ENCODE measurements at regions not wholly inside any gene's neighbourhood (a gene's known extent, or its start where the extent isn't known, plus 50 kb on each side); places are given as distances from the start of the nearest gene placed in this dataset.

DNA sequence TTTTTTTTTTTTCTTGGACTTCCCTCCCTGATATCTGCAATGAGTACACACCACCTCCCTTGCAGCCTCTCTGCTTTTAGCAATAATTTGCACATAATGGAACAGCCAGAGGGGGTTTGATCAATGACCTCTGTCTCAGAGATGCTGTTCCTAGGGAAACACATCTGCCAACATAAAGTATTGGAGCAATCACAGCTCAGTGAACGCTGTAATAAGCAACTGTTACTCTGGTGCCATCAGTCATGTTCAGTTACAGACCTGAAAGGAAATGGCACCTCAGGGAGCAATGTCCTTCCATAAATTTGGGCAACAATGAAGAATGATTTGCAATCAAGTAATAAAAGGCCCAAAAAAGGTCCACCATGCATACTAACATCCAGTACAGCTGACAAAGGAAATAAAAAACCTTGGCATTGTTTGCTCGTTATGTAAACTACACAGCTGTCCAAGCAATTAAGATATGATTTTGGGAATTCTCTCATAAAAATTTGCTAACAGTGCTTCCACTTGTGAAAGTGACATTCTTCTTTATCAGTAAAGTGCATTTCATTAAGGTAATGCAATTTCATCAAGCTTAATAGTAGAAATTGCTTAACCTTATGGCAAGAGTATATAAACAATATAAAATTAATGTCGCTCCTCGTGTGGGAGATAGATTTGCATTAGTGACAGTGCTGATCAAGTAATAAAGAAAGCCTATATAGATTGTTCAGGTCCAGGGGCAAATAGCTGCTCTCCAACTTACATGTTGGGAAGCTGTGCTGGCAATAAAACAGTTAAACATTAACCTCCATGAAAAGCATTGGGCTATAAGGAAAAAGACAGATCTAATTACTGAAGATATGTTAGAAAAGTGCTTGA lies 167.8 kb downstream of the RASEF start:
- TF ChIP-seq SUZ12 (IDR thresholded peaks at IDR 0.05; ENCODE audit: extremely low read depth, insufficient read depth, insufficient read length) (no peak), YY1 (IDR thresholded peaks at IDR 0.05; ENCODE audit: insufficient read depth, insufficient read length) (no peak), ZNF274 (IDR thresholded peaks at IDR 0.05; ENCODE audit: low read depth, low read length) (no peak)
